ENCODE measurements at regions not wholly inside any gene's neighbourhood (a gene's known extent, or its start where the extent isn't known, plus 50 kb on each side); places are given as distances from the start of the nearest gene placed in this dataset.
"Not testable (repeated sequence)": the region's sequence is repeated elsewhere in the genome, so short reads cannot be mapped to it uniquely, and the experiment has no call there.

DNA sequence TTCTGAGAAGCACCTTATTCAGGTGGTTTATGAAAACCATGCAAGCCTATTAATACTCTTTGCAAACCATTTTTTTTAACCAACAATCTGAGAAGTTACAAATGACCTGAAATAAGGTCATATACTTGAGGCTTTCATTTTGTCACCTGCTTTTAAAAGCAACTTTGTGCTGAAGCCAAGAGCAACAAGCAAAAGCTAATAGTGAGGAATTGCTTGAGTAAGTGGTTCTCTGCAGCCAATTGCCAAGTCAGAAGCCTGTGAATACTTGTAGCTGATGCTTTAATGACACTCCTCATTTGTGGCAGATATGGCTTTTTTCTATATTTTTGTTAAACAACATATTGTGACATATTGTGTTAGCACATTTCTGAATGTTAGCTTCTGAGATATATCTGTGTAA, 126.7 kb upstream of the ZNF608 start:
- DNase-seq, result no peak

DNA sequence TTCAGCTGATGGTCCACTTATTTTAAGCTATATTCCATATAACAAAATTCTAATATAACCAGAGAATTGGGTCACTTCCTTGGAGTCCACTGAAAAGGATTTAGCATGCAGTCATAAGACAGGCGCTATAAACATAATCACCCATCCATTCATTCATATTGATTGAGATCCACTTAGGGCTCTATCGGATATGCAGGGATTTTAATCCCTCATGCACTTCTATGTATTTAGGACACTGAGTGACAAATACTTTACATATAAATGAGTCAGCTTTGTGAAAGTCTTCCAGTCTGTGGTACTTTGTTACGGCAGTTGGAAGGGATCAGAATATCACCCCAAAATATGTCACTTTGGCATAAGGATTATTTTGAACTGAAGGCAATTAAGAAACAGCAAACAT, 127.3 kb upstream of the ZNF608 start:
- DNase-seq, result no peak

DNA sequence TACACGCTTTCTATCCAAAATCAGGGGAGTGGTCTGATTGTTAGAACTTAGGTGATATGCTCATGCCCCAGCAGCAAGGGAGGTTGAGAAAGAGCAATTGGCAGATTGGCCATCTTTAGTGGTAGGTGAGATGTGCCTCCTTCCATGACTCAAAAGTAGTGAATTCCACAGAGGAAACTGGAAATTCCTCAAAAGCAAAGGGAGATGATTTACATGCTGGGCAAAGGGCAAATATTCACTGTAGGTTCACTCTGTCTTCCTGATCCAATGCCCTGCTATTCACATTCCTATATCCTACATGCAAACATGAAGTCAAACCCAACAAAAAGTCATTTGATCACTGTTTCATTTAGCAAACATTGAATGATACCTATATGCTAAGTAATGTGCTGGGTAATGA, 130.1 kb upstream of the ZNF608 start:
- DNase-seq, result no peak

DNA sequence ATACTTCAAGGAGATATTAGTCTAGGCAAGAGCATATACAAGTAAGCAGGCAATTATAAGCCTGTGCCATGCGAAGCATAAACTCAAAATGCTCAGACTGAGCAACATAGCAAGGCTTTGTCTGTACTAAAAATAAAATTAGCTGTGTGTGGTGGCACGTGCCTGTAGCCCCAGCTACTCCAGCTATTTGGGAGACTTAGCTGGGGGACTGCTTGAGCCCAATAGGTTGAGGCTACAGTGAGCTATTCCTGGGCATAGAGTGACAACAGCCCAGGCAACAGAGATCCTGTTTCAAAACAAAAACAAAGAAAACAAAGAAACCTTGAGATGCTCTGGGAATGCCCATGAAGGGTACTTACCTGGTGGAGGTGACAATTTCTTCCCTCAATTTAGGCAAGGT, 130.5 kb upstream of the ZNF608 start:
- no peak for DNase-seq

DNA sequence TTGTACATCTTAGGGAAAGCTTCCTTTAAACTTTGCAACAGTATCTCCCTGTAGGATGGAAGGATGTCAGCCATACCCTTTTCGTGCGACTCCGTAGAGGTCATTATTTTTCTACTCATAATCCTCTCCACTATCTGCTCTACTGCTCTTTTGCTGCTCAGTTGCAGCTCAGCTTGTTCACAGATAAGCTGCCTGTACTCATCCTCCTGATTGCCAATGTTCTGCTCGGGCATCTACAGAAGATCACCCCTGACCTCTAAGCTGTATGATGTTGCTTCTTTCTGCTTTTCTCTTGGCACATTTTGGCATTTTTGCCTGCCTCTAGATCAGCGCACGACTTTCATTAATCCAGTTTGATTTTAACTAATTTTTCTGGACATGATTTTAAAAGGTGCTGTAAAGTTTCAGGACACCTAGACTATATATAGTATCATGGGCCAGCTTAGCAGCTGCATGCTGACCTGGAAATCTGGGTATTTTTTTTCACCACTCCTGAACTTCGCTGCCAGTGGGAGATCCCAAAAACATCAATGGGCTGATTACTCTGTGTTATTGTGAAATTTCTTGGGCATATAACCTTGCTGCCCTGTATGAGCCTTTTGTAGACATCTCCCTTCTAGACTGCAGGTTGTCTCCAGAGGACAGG, 131.2 kb upstream of the ZNF608 start:
- DNase-seq, result no peak

DNA sequence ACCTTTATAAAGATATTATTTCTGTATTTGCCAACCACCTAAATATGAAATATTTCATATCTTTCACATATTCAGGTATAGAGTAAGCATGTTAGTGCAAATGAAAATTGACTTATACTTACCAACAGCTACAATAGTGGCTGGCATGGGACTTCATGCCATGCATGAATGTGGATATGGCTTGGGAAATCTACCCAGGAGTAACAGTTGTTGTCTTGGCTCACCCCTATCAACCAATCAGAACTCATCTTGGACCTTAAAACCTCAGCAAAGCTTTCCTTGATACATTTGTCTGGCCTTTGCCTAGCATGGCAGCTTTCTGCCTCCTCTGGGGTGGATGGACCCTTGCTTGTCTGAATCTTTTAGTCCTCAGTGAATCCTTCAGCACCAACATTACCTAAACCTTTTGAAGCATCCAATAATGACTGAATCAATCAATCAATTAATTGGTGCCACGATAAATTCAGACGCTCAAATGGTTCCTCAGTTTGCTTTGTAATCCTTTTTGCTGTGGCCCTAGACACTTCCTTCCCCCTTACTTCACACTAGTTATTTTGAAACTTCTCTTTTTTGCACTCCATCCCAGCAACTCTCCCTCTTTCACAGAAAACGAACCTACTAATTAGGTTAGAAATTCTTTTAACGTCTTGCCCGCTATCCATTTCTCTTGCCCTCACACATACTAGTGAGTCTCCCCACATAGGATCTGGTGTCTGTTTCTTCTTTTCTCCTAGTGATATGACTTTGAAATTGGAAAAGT, 132.3 kb upstream of the ZNF608 start:
- no peak for DNase-seq

DNA sequence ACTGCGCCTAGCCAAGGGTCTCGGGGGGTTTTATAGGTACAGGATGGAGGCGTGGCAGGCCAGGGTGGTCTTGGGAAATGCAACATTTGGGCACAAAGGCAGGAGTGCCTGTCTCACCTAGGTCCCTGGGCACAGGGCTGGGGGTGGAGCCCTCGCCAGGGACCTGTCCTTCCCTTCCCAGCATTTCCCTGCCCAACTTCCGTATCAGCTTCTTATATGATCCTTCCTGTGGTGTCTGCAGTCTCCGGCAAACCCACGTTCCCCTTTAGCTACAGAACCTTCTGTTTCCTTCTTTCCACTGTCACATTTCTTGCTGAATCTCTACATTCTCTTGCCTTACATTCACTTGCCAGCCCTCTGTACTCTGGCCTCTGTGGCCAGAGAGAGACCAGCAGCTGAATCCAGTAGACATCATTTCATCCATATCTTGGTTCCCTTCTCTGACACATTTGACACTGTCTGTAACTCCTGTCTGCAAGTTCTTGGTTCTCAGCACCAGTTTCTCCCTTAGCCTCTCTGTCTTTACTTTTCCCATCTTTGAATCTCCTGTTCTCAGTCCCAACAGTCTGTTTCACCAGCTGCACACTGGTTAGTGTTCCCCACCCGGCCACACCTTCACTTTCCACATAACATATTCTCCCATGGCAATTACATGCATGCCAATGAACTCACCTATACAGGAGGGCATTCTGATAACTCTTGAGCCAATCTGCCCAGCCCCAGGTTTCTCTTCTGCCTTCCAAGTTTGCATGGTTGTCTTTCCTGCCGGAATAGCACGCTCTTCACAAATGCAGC, 134.7 kb upstream of the ZNF608 start:
- no peak for DNase-seq

DNA sequence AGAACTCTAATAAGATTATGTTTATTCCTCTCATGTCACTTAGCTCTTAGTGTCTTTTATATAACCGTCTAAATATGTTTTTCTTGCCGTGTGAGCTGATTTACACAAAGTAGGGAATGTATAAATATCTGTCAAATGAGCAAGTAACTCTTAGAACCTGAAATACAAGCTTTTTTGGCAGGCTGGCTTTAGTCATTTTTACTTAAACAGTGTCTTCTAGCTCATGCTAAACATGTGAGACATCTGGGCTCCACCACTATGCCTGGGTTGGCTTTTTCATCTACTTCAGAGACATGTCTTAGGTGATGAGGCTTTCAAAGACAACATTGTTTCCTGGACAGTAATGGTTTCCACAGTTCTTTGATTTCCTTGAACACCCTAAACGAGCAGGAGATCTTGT, 137.2 kb upstream of the ZNF608 start:
- DNase-seq, result no peak

DNA sequence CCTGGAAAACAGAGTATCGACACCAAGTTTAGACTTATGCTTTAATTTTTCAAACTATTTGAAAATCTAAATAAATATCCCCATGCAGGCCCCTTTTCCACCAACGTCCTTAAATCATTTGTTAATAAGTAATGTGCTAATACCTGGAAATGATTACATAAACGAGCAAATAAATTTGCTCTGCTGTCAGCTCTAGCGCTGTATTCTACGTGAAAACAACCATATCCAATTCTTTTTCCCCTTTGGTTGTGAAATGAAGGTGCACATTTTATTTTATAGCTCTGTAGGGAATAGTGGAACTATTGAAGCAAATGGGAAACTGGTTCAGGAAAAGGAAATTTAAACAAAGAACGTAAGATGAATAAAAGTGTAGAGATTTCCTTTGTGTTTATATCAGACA, 137.7 kb upstream of the ZNF608 start:
- DNase-seq, result no peak

DNA sequence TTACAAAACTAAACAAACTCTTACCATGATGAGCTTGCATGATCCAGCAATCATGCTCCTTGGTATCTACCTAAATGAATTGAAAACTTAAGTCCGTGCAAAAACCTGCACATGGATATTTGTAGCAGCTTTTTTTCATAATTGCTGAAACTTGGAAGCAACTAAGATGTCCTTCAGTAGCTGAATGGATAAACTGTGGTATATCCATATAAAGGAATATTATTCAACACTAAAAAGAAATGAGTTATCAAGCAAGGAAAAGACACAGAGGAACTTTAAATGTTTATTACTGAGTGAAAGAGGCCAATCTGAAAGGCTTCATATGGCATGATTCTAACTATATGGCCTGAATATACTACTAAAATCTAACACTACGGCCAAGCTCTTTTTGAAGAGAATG, 139.1 kb upstream of the ZNF608 start:
- no peak for DNase-seq

DNA sequence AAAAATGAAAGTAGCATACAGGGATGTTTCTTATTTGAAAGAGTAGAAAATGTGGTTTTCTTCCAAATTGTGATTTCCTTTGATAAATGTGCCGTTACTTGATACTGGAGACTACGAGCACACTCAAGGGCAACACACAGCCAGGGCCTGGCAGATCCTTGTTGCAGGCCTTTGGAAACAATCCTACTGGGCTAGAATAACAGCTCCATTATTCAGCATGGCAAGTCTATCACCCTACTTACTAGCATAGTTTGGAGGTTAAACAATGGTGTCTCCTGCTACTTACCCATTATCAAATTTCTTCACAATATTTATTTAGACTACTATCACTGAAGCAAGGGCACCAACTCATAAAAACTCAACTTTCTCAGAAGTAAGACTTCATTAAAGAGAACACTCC, 140.8 kb upstream of the ZNF608 start:
- no peak for DNase-seq

DNA sequence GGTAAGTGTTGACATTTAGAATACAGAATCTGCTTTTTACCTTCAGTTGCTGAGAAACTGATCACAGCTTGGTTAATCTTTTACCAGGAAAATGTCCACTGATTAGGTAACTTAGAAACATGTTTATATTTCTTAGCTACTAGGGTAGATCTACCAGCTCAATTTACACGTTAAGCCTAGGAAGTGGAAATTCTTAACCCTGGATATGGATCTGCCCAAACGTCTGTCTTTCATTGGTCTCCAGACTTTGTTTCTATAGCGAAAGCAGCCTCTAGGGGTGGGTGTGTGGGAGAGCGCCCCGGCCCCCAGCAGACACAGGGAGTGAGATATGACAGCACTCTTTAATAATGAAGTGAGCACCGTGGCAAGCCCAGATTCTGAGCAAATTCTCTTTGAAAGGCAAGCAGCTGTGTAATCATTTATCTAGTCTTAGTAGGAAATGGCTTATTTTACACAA, 141.6 kb upstream of the ZNF608 start:
- DNase-seq, result peak; percentile 67 to 72

DNA sequence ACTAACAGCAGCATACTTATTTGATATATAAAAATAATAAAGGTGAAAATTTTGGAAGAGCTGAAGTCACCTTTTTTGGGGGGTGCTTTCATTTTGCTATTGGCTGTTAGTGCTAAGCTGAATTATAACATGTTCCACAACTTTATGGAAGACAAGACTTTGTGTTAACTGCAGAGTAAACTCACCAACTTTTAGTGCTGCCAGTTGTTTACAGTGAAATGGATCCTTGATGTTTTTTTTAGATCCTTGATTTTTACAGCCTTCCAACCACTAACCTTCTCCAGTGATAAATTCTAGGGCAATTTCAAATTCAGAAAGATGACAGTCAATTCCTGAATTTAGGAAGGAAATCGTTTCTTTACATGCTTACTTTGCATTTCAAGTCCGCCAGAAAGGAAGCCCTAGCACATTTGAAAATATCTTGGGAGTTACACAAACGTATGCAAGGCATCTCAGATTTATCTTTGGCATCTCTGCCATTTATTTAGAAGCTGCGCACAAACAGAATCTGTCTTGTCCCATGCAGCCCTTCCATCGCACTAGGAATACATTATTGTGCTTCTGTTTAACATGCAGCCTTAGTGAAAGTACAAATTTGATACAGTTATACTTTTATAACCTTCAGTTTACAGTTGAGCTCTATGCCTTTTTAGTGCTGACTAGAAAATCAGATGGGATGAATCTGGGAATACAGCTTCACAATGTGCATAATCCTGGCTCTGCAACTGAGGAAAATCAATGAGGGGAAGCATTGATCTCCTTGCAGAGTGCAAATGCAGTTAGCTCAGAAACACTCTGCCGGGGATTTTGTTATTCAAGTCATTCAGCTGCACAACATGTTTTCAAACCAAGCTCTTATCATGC, 142.4 kb upstream of the ZNF608 start:
- no peak for DNase-seq

DNA sequence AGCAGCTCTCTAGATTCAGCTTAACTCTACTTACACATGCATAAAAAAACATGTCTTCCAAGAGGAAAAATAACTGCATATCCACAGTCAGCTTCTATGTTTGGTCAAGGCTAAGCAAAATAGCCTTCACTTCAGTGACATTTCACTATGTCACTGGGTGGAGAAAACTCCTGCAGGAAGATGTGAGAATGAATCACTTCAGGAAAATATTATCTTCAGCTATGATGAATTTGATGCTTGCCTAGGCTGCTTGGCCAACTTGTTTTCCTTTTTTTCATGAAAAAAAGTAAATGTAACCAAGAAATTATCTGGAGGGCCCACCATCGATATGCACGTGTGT, 143.0 kb upstream of the ZNF608 start:
- DNase-seq, result no peak

DNA sequence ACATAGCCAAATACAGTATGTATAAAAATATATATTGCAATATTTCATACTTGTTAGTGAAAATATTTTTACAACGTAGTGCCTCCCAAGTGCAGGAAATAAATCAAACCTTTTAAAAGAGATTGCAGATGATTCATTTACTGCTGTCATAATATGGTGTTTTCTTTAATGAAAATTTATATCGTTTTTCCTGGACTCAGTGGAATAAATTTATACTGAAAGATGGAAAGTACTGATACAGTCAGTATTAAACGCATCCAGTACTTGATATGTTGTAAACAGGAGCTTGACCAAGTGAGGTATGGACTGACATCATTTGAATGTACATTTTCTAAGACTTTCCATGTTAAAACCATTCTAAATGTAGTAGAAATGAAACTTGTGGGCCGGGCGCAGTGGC, 143.4 kb upstream of the ZNF608 start:
- DNase-seq, result no peak

DNA sequence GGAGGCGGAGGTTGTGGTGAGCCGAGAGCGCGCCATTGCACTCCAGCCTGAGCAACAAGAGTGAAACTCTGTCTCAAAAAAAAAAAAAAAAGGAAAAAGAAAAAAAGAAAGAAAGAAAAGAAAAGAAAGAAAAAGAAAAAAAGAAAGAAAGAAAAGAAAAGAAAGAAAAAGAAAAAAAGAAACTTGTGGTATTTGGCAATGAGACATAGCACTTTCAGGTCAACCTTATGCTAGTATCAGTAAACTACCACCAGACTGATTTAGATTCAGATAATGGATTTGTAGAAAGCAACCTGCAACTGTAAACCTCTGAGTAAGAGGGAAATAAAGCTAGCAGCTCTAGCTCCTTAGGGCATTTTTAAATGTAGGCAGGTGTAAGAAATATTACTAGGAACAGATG, 144.0 kb upstream of the ZNF608 start:
- DNase-seq, result not testable (repeated sequence)

DNA sequence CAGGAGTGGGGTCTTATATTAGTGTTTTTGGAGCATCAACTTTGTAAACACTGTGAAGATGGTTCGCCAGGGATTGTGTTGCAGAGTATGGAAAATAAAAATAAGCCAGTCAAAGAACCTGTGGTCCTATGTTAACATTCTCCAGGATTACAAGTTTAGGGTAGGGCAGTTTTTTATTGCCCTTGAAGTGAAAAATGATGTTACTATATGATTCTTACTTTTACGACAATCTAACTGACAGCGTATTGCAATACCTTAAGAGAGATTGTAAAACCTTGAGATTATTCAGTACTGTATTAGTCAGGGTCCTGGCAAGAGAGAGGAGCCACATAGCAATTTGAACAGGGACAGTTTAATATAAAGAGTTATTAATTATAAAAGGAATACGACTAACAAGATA, 144.7 kb upstream of the ZNF608 start:
- no peak for DNase-seq

DNA sequence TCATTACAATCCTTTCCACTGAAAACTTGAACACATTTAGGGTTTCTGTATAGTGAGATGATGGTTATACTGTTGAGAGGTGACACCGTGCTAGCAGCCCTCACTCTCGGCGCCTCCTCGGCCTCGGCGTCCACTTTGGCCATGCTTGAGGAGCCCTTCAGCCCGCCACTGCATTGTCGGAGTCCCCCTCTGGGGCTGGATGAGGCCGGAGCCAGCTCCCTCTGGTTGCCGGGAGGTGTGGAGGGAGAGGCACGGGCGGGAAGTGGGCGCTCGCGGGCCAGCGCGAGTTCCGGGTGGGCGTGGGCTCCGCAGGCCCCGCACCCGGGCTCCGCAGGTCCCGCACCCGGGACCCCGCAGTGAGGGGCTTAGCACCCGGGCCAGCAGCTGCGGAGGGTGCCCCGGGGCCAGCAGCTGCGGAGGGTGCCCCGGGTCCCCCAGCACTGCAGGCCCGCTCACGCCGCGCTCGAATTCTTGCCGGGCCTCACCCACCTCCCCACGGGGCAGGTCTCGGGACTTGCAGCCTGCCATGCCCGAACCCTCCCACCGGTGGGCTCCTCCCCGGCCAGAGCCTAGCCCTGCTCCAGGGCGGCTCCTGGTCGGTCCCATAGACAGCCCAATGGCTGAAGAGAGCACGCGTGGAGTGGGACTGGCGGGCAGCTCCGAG, 145.9 kb upstream of the ZNF608 start:
- no peak for DNase-seq

DNA sequence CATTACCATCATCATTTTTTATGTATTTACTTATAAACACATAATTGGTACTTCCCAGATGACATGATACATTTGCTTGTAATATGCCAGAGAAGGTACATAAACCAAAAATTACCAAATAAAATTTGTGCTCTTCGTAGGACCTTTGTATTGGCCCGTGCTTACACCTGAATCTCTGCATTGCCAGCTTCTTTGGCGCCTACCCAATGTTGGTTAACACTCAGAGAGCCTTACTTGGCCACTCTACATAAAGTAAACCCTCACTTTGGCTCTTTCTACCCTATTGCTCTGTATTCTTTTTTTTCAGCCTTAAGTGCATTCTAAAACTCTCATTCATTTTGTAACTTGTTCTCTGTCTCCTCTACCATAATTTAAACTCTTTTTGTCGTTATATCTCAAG, 148.1 kb upstream of the ZNF608 start:
- DNase-seq, result no peak

DNA sequence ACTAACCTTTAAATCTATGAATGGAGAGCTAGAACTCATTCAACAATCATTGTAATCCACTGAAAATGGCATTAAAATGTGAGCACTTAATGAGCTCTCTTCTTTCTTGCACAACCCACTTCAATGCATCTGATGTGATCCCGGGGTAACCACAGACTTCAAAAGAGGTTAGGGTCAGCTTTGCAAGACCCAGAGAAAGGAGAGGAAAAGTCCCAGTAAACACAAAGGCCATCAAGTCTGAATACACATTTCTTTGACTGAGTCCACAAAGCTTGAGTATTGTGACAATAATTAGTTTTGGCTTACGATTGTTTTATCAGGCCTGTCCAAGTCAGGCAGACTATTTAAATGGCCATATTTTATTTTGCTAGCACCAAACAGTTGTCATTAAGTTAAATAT, 148.8 kb upstream of the ZNF608 start:
- peak; percentile 52 to 63 for DNase-seq

DNA sequence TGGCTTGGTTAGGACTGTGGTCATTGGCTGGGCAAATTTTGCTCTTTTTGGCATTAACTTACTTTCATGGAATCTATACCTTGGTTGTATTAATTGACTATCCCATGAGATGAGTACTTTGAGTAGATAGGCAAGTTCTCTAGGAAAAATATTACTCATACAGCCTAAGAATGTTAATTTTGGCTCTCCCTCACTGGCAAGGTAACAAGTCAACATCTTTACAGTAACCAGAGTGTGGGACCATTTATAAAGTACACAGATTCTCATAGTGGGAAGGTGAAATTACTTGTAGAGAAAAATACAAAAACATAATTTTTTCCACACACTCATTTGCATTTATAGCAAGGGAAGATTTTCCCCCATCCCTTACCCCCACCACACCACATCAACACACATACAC, 154.6 kb upstream of the ZNF608 start:
- no peak for DNase-seq

DNA sequence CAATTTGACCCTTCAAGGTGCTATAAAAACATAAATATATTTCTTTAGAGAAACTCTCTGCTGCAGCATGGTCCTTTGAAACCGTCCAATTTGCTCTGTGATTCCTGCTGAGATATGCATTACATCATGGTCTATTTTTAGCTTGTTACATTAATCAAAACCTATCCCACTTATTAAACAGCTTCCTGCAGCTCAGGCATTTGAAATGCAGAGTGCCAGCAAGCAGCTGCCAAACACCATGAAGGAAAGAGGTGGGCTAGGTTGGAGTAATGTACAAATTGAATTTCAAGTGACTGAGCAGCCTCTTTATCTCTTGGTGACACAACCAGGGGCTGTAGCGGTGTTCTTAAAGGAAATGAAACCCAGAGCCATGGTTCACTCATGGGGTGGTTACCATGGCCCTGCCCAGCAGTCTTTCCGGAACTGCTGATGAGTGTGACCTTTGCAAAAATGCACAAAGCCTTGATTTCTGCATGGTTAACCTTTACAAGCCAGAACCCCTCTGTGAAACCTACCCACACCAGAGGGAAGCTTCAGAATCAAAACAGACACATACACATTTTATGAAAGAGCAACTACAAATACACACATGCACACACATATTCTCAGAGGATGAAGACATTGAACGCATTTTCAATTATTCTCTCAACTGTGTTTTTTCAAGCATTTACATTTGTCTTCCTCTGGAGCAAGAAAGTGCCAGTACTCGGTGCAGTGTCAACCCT, 155.8 kb upstream of the ZNF608 start:
- no peak for DNase-seq

All from NCI-H1930 (cell line).